Vagina (tissue), 2 donors: ENCODE measurements at regions not wholly inside any gene's neighbourhood (a gene's known extent, or its start where the extent isn't known, plus 50 kb on each side); places are given as distances from the start of the nearest gene placed in this dataset.

ENCODE experiments used
- DNase-seq, 2 donors: peaks; one replicate each; pipeline ENCODE4 v3.0.0-alpha.2; 2017; ENCODE audit errors: extremely low spot score in 2 of 2
- H3K27ac ChIP-seq: fragments of 200-600 bp; sonication (generic); one replicate; pipeline ENCODE4 v1.5.1; 2019
- H3K27me3 ChIP-seq: fragments of 200-600 bp; sonication (generic); one replicate; pipeline ENCODE4 v1.5.1; 2019
- H3K36me3 ChIP-seq, 2 donors: fragments of 200-600 bp; sonication (generic); one replicate each; pipeline ENCODE4 v1.5.1; 2017 to 2019
- H3K4me1 ChIP-seq: fragments of 200-600 bp; sonication (generic); one replicate; pipeline ENCODE4 v1.5.1; 2019
- H3K4me3 ChIP-seq, 2 donors: fragments of 200-600 bp; sonication (generic); 1 replicate in 1 of 2; 2 replicates in 1 of 2; pipeline ENCODE4 v1.5.1; 2016 to 2019
- H3K9me3 ChIP-seq: fragments of 200-600 bp; sonication (generic); one replicate; pipeline ENCODE4 v1.5.1; 2019
- POLR2A ChIP-seq, 2 donors: fragments of 450-650 bp; IDR thresholded peaks; one replicate each; pipeline ENCODE4 v1.6.1; 2017; ENCODE audit warnings: antibody characterized with exemption in 2 of 2, mild to moderate bottlenecking in 2 of 2, moderate library complexity in 2 of 2
- POLR2AphosphoS5 ChIP-seq, 2 donors: sonication (generic); formaldehyde crosslinking; IDR thresholded peaks; one replicate each; pipeline ENCODE4 v1.9.0; 2017; ENCODE audit warnings: antibody characterized with exemption in 2 of 2, mild to moderate bottlenecking in 2 of 2, low read depth in 1 of 2; ENCODE audit not compliant: insufficient read depth in 1 of 2
- intact Hi-C: fragments of 100-400 bp; cut with DNase I; formaldehyde crosslinking; loops from one replicate; pipeline ENCODE4 v1.15.1; 2023
- TF ChIP-seq, protein P1 (sequence below), 3 experiments: fragments of 450-650 bp in 2 of 3; fragments of 200-600 bp in 1 of 3; sonication (generic) in 1 of 3; IDR thresholded peaks; one replicate each; pipeline ENCODE4 v1.5.1; 2017 to 2019; ENCODE audit warnings: antibody characterized with exemption in 3 of 3, mild to moderate bottlenecking in 2 of 3, moderate library complexity in 2 of 3

DNA sequence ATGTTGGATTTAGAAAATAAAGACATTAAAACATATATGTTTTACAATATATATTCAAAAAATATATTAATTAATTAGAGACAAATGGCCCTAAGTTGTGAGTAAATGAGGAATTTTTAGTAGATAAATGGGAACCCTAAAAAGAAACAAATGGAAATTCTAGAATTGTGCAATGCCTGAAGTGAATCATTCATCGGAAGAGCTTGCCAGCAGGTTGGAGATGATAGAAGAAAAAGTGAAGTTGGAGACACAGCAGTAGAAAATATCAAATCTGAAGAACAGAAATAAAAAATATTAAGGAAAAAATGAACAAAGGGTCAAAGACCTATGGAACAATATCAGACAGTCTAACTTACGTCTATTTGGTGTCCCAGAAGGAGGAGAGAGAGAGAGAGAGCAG lies 109.4 kb upstream of the NEDD9 start:
- H3K27ac ChIP-seq: no peak overlapping the region
- intact Hi-C loops: no loop called here
- H3K9me3 ChIP-seq: no peaks in the 10 kb centered on the region
- no peak for DNase-seq
- no peaks in the 10 kb centered on the region for H3K36me3 ChIP-seq
- H3K4me1 ChIP-seq: no peaks in the 10 kb centered on the region
- H3K27me3 ChIP-seq: no peaks in the 10 kb centered on the region
- TF ChIP-seq POLR2A (IDR thresholded peaks at IDR 0.05) (no peak), POLR2AphosphoS5 (IDR thresholded peaks at IDR 0.05; ENCODE audit: insufficient read depth in 1 of 2, low read depth in 1 of 2) (no peak)
- TF ChIP-seq, protein P1, sequence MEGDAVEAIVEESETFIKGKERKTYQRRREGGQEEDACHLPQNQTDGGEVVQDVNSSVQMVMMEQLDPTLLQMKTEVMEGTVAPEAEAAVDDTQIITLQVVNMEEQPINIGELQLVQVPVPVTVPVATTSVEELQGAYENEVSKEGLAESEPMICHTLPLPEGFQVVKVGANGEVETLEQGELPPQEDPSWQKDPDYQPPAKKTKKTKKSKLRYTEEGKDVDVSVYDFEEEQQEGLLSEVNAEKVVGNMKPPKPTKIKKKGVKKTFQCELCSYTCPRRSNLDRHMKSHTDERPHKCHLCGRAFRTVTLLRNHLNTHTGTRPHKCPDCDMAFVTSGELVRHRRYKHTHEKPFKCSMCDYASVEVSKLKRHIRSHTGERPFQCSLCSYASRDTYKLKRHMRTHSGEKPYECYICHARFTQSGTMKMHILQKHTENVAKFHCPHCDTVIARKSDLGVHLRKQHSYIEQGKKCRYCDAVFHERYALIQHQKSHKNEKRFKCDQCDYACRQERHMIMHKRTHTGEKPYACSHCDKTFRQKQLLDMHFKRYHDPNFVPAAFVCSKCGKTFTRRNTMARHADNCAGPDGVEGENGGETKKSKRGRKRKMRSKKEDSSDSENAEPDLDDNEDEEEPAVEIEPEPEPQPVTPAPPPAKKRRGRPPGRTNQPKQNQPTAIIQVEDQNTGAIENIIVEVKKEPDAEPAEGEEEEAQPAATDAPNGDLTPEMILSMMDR (IDR thresholded peaks at IDR 0.05): no peak
- no peak overlapping the region for H3K4me3 ChIP-seq

DNA sequence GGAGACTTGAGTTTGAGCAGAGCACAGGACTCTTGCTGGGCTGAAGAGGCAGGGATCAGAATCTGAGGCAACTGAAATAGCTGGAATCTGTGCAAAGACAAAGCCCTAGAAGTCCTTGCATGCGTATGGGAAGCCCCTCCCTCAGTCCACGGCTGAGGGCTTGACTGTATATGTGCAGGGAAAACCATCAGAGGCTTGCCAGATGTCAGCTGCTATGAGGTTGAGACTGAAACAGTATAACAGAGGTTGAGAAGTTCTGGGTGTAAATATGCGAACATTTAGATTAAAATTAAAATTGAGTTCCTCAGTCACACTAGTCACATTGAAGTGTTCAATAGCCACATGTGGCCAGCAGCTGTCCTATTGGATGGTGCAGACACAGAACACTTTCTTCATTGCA lies 108.8 kb upstream of the NEDD9 start:
- no peak for TF ChIP-seq POLR2A (IDR thresholded peaks at IDR 0.05)
- no peak for TF ChIP-seq POLR2AphosphoS5 (IDR thresholded peaks at IDR 0.05; ENCODE audit: insufficient read depth in 1 of 2, low read depth in 1 of 2)
- TF ChIP-seq, protein P1 (IDR thresholded peaks at IDR 0.05): no peak
- intact Hi-C loops: no loop called here
- Histone ChIP-seq H3K9me3 (no peaks in the 10 kb centered on the region), H3K27ac (no peak overlapping the region), H3K27me3 (no peaks in the 10 kb centered on the region), H3K36me3 (no peaks in the 10 kb centered on the region), H3K4me1 (no peaks in the 10 kb centered on the region), H3K4me3 (no peak overlapping the region)
- no peak for DNase-seq

DNA sequence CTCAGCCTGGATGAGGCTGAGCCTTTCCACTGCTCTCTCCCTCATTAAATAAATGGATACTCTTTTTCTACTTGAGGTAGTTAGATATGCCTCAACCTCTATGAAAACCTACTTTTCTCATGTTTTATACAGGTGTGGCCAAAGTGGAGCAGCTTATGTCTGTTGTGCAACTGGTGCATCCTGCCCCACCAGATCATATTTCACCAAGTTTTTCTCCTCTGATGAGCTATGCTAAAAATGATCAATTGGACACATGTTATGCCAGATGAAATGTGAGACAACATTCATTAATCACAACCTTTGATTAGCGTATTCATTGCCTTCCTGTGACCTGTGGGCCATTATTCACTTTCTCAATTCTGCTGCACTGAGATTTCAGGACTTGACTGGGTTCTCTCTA lies 106.9 kb upstream of the NEDD9 start:
- Histone ChIP-seq H3K4me3 (no peak overlapping the region), H3K4me1 (no peaks in the 10 kb centered on the region), H3K36me3 (no peaks in the 10 kb centered on the region), H3K27ac (no peak overlapping the region), H3K9me3 (no peaks in the 10 kb centered on the region), H3K27me3 (no peaks in the 10 kb centered on the region)
- TF ChIP-seq POLR2AphosphoS5 (IDR thresholded peaks at IDR 0.05; ENCODE audit: insufficient read depth in 1 of 2, low read depth in 1 of 2) (no peak), POLR2A (IDR thresholded peaks at IDR 0.05) (no peak)
- TF ChIP-seq, protein P1 (IDR thresholded peaks at IDR 0.05): no peak
- no peak for DNase-seq
- intact Hi-C loops: no loop called here

DNA sequence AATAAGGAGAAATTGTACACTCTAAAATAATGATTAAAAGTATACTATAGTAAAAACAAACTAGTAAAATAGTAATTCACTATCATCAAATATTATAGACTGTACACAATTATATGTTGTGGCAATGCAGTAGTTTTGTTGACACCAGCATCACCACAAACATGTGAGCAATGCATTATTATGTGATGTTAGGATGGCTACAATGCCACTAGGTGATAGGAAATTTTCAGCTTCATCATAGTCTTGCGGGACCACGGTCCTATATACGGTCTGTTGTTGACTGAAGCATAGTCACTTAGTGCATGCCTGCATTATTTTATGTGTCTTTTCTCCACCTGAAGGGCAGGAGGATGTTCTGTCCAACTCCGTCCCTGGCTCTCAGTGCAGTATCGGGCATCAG lies 104.8 kb upstream of the NEDD9 start:
- Histone ChIP-seq H3K9me3 (no peaks in the 10 kb centered on the region), H3K27me3 (no peaks in the 10 kb centered on the region), H3K4me1 (no peaks in the 10 kb centered on the region), H3K4me3 (no peak overlapping the region), H3K27ac (no peak overlapping the region), H3K36me3 (no peaks in the 10 kb centered on the region)
- TF ChIP-seq POLR2AphosphoS5 (IDR thresholded peaks at IDR 0.05; ENCODE audit: insufficient read depth in 1 of 2, low read depth in 1 of 2) (no peak), POLR2A (IDR thresholded peaks at IDR 0.05) (no peak)
- TF ChIP-seq, protein P1 (IDR thresholded peaks at IDR 0.05): no peak
- intact Hi-C loops: no loop called here
- DNase-seq: no peak

DNA sequence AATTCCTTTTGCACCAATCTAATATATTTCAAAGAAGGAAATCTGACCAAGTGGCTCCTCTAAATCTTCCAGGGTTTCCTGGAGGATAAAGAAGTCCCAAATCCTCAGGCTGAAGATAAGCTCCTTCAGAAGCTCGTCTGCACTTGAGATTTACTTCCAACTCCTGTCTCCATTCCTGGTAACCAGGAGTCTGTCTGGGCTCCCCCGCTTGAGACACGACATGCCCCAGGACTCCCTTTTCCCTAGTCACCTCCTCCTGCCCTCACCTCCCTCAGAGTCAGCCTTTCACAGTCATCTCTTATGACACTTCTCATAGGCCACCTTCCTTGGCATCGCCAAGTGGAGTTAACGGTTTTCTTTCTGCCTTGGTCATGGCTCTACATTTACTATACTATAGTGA lies 103.4 kb upstream of the NEDD9 start:
- intact Hi-C loops: no loop called here
- no peak for TF ChIP-seq POLR2AphosphoS5 (IDR thresholded peaks at IDR 0.05; ENCODE audit: insufficient read depth in 1 of 2, low read depth in 1 of 2)
- TF ChIP-seq, protein P1 (IDR thresholded peaks at IDR 0.05): no peak
- Histone ChIP-seq H3K4me1 (no peaks in the 10 kb centered on the region), H3K4me3 (no peak overlapping the region), H3K27me3 (no peaks in the 10 kb centered on the region), H3K36me3 (no peaks in the 10 kb centered on the region), H3K27ac (no peak overlapping the region), H3K9me3 (no peaks in the 10 kb centered on the region)
- DNase-seq: peak in 1 of 2 donors; percentile 69
